CD4-positive, alpha-beta T cell (primary cell): ENCODE measurements at regions not wholly inside any gene's neighbourhood (a gene's known extent, or its start where the extent isn't known, plus 50 kb on each side); places are given as distances from the start of the nearest gene placed in this dataset.
A peak's percentile ranks its signal among the peaks of the same experiment; 100 is the strongest.

Source experiments
- ATAC-seq: fragments of 200-7000 bp; cut with Tn5 transposase; one replicate; pipeline ENCODE4 v1.10.0; 2022; ENCODE audit warnings: mild to moderate bottlenecking; ENCODE audit not compliant: poor library complexity
- CTCF ChIA-PET: fragments of 350-600 bp; sonication (Branson Sonifier 250); formaldehyde crosslinking; loops from one replicate; lab custom pipeline; 2021; ENCODE audit warnings: antibody characterized with exemption, inconsistent platforms; lab: Charles Lee
- POLR2A ChIA-PET: fragments of 350-600 bp; sonication (Branson Sonifier 250); formaldehyde crosslinking; loops from one replicate; lab custom pipeline; 2021; ENCODE audit warnings: antibody characterized with exemption, inconsistent platforms; lab: Charles Lee
- DNase-seq, 14 experiments: peaks; one replicate each; pipeline ENCODE4 v3.0.0-alpha.2; 2013 to 2020; ENCODE audit warnings: mixed read lengths in 2 of 14
- H3K27ac ChIP-seq, 2 donors: one replicate each; pipeline versions ENCODE4 v1.5.1 to v1.7.0; 2013; ENCODE audit warnings: low read length in 2 of 2, low read depth in 1 of 2, mild to moderate bottlenecking in 1 of 2
- H3K27me3 ChIP-seq, 2 experiments: 1 replicate in 1 of 2; 2 replicates in 1 of 2; pipeline versions ENCODE4 v1.6.1 to v1.7.0; 2013; ENCODE audit warnings: low read length in 2 of 2, control low read depth in 1 of 2, mild to moderate bottlenecking in 1 of 2, moderate library complexity in 1 of 2; ENCODE audit not compliant: insufficient read depth in 2 of 2, control insufficient read depth in 1 of 2
- H3K36me3 ChIP-seq: one replicate; pipeline ENCODE4 v1.6.1; 2013; ENCODE audit warnings: low read length, control low read depth; ENCODE audit not compliant: insufficient read depth
- H3K4me1 ChIP-seq: one replicate; pipeline ENCODE4 v1.6.1; 2013; ENCODE audit warnings: low read length, control low read depth; ENCODE audit not compliant: insufficient read depth
- H3K4me3 ChIP-seq: one replicate; pipeline ENCODE4 v1.5.1; 2013; ENCODE audit warnings: mild to moderate bottlenecking, low read length, moderate library complexity
- H3K9me3 ChIP-seq, 2 experiments: 1 replicate in 1 of 2; 2 replicates in 1 of 2; pipeline versions ENCODE4 v1.6.1 to v1.7.0; 2013; ENCODE audit warnings: low read length in 2 of 2, mild to moderate bottlenecking in 2 of 2, control low read depth in 1 of 2, moderate library complexity in 1 of 2; ENCODE audit not compliant: control insufficient read depth in 1 of 2, insufficient read depth in 1 of 2
- H3K27ac Mint-ChIP-seq: one replicate; pipeline ENCODE4 v1.8.0; 2020; ENCODE audit warnings: mixed read lengths
- H3K27me3 Mint-ChIP-seq: one replicate; pipeline ENCODE4 v1.8.0; 2021; ENCODE audit warnings: mixed read lengths
- H3K36me3 Mint-ChIP-seq: one replicate; pipeline ENCODE4 v1.8.0; 2021; ENCODE audit warnings: low read depth, mixed read lengths
- H3K4me1 Mint-ChIP-seq: one replicate; pipeline ENCODE4 v1.8.0; 2021; ENCODE audit warnings: low read depth, mixed read lengths
- H3K4me3 Mint-ChIP-seq: one replicate; pipeline ENCODE4 v1.8.0; 2020; ENCODE audit warnings: mild to moderate bottlenecking, mixed read lengths
- H3K9me3 Mint-ChIP-seq: one replicate; pipeline ENCODE4 v1.8.0; 2020; ENCODE audit warnings: mixed read lengths
- intact Hi-C, 2 experiments: fragments of 100-400 bp; cut with DNase I in 1 of 2; cut with micrococcal nuclease in 1 of 2; formaldehyde crosslinking; loops; one replicate each; pipeline versions ENCODE4 v1.15.1 to v1.9.0; 2023 to 2025; cut with DNase I, micrococcal nuclease
- TF ChIP-seq, protein P1 (sequence below): fragments of 200-600 bp; IDR thresholded peaks from one replicate; pipeline ENCODE4 v1.8.0; 2022; ENCODE audit warnings: antibody characterized with exemption, mild to moderate bottlenecking

- Mint-ChIP-seq H3K4me3 (no peak overlapping the region), H3K27me3 (no peaks in the 10 kb centered on the region), H3K36me3 (no peaks in the 10 kb centered on the region), H3K4me1 (peaks cover 36% of the 10 kb centered on the region), H3K27ac (peak overlapping the region; percentile 70), H3K9me3 (no peaks in the 10 kb centered on the region)
- TF ChIP-seq, protein P1, sequence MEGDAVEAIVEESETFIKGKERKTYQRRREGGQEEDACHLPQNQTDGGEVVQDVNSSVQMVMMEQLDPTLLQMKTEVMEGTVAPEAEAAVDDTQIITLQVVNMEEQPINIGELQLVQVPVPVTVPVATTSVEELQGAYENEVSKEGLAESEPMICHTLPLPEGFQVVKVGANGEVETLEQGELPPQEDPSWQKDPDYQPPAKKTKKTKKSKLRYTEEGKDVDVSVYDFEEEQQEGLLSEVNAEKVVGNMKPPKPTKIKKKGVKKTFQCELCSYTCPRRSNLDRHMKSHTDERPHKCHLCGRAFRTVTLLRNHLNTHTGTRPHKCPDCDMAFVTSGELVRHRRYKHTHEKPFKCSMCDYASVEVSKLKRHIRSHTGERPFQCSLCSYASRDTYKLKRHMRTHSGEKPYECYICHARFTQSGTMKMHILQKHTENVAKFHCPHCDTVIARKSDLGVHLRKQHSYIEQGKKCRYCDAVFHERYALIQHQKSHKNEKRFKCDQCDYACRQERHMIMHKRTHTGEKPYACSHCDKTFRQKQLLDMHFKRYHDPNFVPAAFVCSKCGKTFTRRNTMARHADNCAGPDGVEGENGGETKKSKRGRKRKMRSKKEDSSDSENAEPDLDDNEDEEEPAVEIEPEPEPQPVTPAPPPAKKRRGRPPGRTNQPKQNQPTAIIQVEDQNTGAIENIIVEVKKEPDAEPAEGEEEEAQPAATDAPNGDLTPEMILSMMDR, result no peak
- DNase-seq, result no peak
- Histone ChIP-seq H3K9me3 (peaks cover 4% of the 10 kb centered on the region in 2 experiments), H3K4me1 (peaks cover 22% of the 10 kb centered on the region), H3K36me3 (no peaks in the 10 kb centered on the region), H3K4me3 (no peak overlapping the region), H3K27ac (no peak overlapping the region), H3K27me3 (no peaks in the 10 kb centered on the region)
- no peak for ATAC-seq
- intact Hi-C loops, result loop anchor here in 1 of 2 experiments (5.0 kb wide), 1 partner anchor 48 kb away; no protein-coding TSS in a partner anchor
- ChIA-PET POLR2A (interaction anchor here (0.6 to 1.1 kb wide), 4 partner anchors 25 to 120 kb away, joined by 3 to 4 read pairs (median 3); no protein-coding TSS in a partner anchor), CTCF (no interaction called here)
Measured at GRCh38 chr2:234334151-234334550, 162.7 kb downstream of the ARL4C start.

GRCh38 chr2:234333168-234334130 is 163.4 kb downstream of the ARL4C start:
- Histone ChIP-seq H3K4me1 (peaks cover 22% of the 10 kb centered on the region), H3K4me3 (no peak overlapping the region), H3K9me3 (peaks cover 0 to 3% of the 10 kb centered on the region in 2 experiments), H3K36me3 (no peaks in the 10 kb centered on the region), H3K27ac (no peak overlapping the region), H3K27me3 (no peaks in the 10 kb centered on the region)
- H3K27ac Mint-ChIP-seq, result no peak overlapping the region
- no peak for ATAC-seq
- DNase-seq, result no peak
- no peaks in the 10 kb centered on the region for H3K36me3 Mint-ChIP-seq
- peaks cover 36% of the 10 kb centered on the region for H3K4me1 Mint-ChIP-seq
- TF ChIP-seq, protein P1, result no peak
- H3K4me3 Mint-ChIP-seq, result no peak overlapping the region
- intact Hi-C loops, result loop anchor here in 1 of 2 experiments (5.0 kb wide), 1 partner anchor 49 kb away; no protein-coding TSS in a partner anchor
- POLR2A ChIA-PET, result interaction anchor here (0.6 to 1.1 kb wide), 4 partner anchors 26 to 121 kb away, joined by 3 to 4 read pairs (median 3); no protein-coding TSS in a partner anchor
- CTCF ChIA-PET, result no interaction called here
- H3K9me3 Mint-ChIP-seq, result no peaks in the 10 kb centered on the region
- no peaks in the 10 kb centered on the region for H3K27me3 Mint-ChIP-seq

GRCh38 chr2:234331966-234332365 is 164.9 kb downstream of the ARL4C start:
- H3K9me3 ChIP-seq, result no peaks in the 10 kb centered on the region
- H3K4me3 ChIP-seq, result no peak overlapping the region
- H3K27me3 ChIP-seq, result no peaks in the 10 kb centered on the region
- peaks cover 20% of the 10 kb centered on the region for H3K4me1 ChIP-seq
- no peak overlapping the region for H3K27ac ChIP-seq
- H3K27me3 Mint-ChIP-seq, result no peaks in the 10 kb centered on the region
- DNase-seq (no peak), ATAC-seq (no peak)
- H3K9me3 Mint-ChIP-seq, result no peaks in the 10 kb centered on the region
- TF ChIP-seq, protein P1, result no peak
- H3K4me1 Mint-ChIP-seq, result peaks cover 41% of the 10 kb centered on the region
- intact Hi-C loops, result loop anchor here in 1 of 2 experiments (5.0 kb wide), 1 partner anchor 50 kb away; no protein-coding TSS in a partner anchor
- ChIA-PET POLR2A (no interaction called here), CTCF (interaction anchor here (1.0 kb wide), 1 partner anchor 46 kb away, joined by 3 read pairs; no protein-coding TSS in a partner anchor)
- H3K36me3 ChIP-seq, result no peaks in the 10 kb centered on the region
- H3K36me3 Mint-ChIP-seq, result no peaks in the 10 kb centered on the region
- H3K27ac Mint-ChIP-seq, result no peak overlapping the region
- no peak overlapping the region for H3K4me3 Mint-ChIP-seq
